ENCODE measurements at regions not wholly inside any gene's neighbourhood (a gene's known extent, or its start where the extent isn't known, plus 50 kb on each side); places are given as distances from the start of the nearest gene placed in this dataset.

- Histone ChIP-seq H3K9me3 (no peaks in the 10 kb centered on the region), H3K4me1 (peaks cover 0 to 51% (median 2%) of the 10 kb centered on the region in 4 donors), H3K36me3 (no peaks in the 10 kb centered on the region), H3K27ac (no peak overlapping the region), H3K27me3 (no peaks in the 10 kb centered on the region), H3K4me3 (no peak overlapping the region)
- no peak for DNase-seq (ENCODE audit: low spot score in 2 of 2)
- TF ChIP-seq EP300 (IDR thresholded peaks at IDR 0.05) (no peak), POLR2A (IDR thresholded peaks at IDR 0.05) (no peak)
- TF ChIP-seq, protein P1, sequence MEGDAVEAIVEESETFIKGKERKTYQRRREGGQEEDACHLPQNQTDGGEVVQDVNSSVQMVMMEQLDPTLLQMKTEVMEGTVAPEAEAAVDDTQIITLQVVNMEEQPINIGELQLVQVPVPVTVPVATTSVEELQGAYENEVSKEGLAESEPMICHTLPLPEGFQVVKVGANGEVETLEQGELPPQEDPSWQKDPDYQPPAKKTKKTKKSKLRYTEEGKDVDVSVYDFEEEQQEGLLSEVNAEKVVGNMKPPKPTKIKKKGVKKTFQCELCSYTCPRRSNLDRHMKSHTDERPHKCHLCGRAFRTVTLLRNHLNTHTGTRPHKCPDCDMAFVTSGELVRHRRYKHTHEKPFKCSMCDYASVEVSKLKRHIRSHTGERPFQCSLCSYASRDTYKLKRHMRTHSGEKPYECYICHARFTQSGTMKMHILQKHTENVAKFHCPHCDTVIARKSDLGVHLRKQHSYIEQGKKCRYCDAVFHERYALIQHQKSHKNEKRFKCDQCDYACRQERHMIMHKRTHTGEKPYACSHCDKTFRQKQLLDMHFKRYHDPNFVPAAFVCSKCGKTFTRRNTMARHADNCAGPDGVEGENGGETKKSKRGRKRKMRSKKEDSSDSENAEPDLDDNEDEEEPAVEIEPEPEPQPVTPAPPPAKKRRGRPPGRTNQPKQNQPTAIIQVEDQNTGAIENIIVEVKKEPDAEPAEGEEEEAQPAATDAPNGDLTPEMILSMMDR (IDR thresholded peaks at IDR 0.05): no peak
- 94 to 95% methylated on average over 5 of the region's 5 CpGs for WGBS, 2 donors
These were observed 69.0 kb downstream of the SIPA1L2 start for GRCh38 chr1:232560940-232561339.

DNA sequence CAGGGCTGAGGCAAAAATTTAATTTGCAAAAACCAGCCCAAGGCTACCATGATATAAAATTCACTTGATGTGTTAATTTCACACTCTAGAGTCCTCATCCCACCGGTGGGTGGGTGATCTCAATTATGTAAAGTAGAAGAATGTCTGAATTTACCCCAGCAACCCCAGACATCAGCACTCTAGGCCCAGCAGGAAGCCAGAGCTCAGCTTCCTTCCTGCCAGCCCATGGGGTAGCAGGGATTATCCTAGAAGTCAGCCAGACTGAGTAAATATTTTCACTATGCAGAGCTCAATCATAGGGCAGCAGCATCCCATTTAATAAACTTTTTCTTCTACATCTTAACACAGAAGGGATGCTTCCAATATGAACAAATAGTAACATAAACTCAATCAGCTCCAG lies 71.0 kb downstream of the SIPA1L2 start:
- Histone ChIP-seq H3K27ac (no peak overlapping the region), H3K36me3 (no peaks in the 10 kb centered on the region), H3K4me3 (no peak overlapping the region), H3K9me3 (no peaks in the 10 kb centered on the region), H3K27me3 (no peaks in the 10 kb centered on the region), H3K4me1 (peaks cover 0 to 63% (median 6%) of the 10 kb centered on the region in 4 donors)
- WGBS, 2 donors: 22 to 40% methylated on average over 1 of the region's 1 CpG
- no peak for DNase-seq (ENCODE audit: low spot score in 2 of 2)
- TF ChIP-seq, protein P1 (IDR thresholded peaks at IDR 0.05): no peak
- TF ChIP-seq POLR2A (IDR thresholded peaks at IDR 0.05): no peak
- no peak for TF ChIP-seq EP300 (IDR thresholded peaks at IDR 0.05)

DNA sequence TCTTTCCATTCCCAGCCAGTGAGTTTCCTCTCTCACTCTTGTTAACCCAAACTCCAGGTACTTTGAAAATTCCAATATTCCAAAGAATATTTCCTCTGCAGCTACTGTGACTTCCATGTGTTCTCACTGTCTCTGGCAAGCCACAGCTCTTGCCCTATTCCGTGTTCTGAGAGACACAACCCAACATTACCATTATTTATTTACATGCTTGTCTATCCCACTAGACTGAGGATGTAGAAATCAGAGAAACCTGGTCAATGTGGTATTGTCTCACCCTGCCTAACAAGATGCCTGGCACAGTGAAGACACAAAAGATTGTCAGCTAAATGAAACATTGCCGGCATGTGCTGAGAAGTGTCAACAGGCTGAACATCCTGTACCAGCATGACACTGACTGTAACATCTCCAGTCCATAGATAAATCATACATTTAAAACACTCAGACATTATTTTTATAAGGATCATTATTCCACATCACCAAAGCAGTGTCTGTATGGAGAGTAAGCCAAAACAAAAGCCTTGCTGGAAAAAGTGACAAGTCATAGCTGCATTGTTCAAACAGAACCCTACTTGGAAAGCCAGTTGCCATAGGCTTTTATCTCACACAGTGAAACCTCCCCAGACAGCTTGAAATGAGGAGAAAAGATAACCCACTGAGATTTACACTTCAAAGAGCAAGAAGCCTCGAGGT lies 72.3 kb downstream of the SIPA1L2 start:
- Histone ChIP-seq H3K4me1 (peaks cover 0 to 66% (median 14%) of the 10 kb centered on the region in 4 donors), H3K9me3 (no peaks in the 10 kb centered on the region), H3K27me3 (no peaks in the 10 kb centered on the region), H3K27ac (no peak overlapping the region), H3K36me3 (no peaks in the 10 kb centered on the region), H3K4me3 (no peak overlapping the region)
- WGBS, 2 donors: 69 to 82% methylated on average over 3 of the region's 3 CpGs
- DNase-seq (ENCODE audit: low spot score in 2 of 2): no peak
- TF ChIP-seq EP300 (IDR thresholded peaks at IDR 0.05): no peak
- TF ChIP-seq, protein P1 (IDR thresholded peaks at IDR 0.05): no peak
- no peak for TF ChIP-seq POLR2A (IDR thresholded peaks at IDR 0.05)

GRCh38 chr1:232557096-232557495 lies 72.8 kb downstream of the SIPA1L2 start:
- Histone ChIP-seq H3K4me3 (no peak overlapping the region), H3K27ac (no peak overlapping the region), H3K4me1 (peaks cover 0 to 62% (median 14%) of the 10 kb centered on the region in 4 donors), H3K27me3 (no peaks in the 10 kb centered on the region), H3K9me3 (no peaks in the 10 kb centered on the region), H3K36me3 (no peaks in the 10 kb centered on the region)
- WGBS, 2 donors: 90 to 96% methylated on average over 7 of the region's 7 CpGs
- no peak for DNase-seq (ENCODE audit: low spot score in 2 of 2)
- TF ChIP-seq EP300 (IDR thresholded peaks at IDR 0.05): no peak
- TF ChIP-seq, protein P1 (IDR thresholded peaks at IDR 0.05): no peak
- TF ChIP-seq POLR2A (IDR thresholded peaks at IDR 0.05): no peak

- Histone ChIP-seq H3K36me3 (no peaks in the 10 kb centered on the region), H3K9me3 (no peaks in the 10 kb centered on the region), H3K27me3 (no peaks in the 10 kb centered on the region), H3K27ac (no peak overlapping the region), H3K4me1 (peaks cover 0 to 61% (median 14%) of the 10 kb centered on the region in 4 donors), H3K4me3 (no peak overlapping the region)
- 71 to 91% methylated on average over 5 of the region's 5 CpGs for WGBS, 2 donors
- no peak for DNase-seq (ENCODE audit: low spot score in 2 of 2)
- TF ChIP-seq, protein P1 (IDR thresholded peaks at IDR 0.05): no peak
- TF ChIP-seq EP300 (IDR thresholded peaks at IDR 0.05) (no peak), POLR2A (IDR thresholded peaks at IDR 0.05) (no peak)
These were observed 73.6 kb downstream of the SIPA1L2 start for GRCh38 chr1:232556351-232556750.
